ENCODE measurements at regions not wholly inside any gene's neighbourhood (a gene's known extent, or its start where the extent isn't known, plus 50 kb on each side); places are given as distances from the start of the nearest gene placed in this dataset.

DNA sequence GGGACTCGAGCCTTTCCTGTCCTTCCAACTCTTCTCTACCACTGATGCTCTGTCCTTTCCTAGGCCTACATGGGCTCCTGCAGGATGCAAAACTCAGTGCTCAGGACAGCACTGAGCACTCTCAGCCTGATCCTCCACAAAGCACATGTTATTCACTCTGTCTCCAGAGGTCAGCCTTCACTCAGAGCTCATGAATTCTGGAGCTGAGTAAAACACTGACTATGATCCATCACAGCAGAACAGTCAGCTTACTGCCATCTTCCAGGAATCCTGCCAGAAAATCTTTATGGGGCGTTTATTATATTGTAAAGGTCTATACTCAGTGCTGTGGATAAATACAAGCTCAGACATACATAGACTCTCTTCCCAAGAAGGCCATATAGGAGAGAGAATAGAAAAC is 121.5 kb upstream of the CPEB2 start:
- H3K27ac Mint-ChIP-seq, result no peak overlapping the region
- H3K27me3 Mint-ChIP-seq (ENCODE audit: low read depth in 2 of 2), result no peaks in the 10 kb centered on the region
- intact Hi-C loops (cut with micrococcal nuclease), result no loop called here
- ATAC-seq (no peak), DNase-seq (no peak)
- no peaks in the 10 kb centered on the region for H3K9me3 ChIP-seq (ENCODE audit: control insufficient read depth, insufficient read depth, low read length)
- TF ChIP-seq, protein P1, sequence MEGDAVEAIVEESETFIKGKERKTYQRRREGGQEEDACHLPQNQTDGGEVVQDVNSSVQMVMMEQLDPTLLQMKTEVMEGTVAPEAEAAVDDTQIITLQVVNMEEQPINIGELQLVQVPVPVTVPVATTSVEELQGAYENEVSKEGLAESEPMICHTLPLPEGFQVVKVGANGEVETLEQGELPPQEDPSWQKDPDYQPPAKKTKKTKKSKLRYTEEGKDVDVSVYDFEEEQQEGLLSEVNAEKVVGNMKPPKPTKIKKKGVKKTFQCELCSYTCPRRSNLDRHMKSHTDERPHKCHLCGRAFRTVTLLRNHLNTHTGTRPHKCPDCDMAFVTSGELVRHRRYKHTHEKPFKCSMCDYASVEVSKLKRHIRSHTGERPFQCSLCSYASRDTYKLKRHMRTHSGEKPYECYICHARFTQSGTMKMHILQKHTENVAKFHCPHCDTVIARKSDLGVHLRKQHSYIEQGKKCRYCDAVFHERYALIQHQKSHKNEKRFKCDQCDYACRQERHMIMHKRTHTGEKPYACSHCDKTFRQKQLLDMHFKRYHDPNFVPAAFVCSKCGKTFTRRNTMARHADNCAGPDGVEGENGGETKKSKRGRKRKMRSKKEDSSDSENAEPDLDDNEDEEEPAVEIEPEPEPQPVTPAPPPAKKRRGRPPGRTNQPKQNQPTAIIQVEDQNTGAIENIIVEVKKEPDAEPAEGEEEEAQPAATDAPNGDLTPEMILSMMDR (IDR thresholded peaks at IDR 0.05), result no peak
- no peaks in the 10 kb centered on the region for H3K36me3 ChIP-seq (ENCODE audit: control insufficient read depth, insufficient read depth, low read length)
- peaks cover 21% of the 10 kb centered on the region for H3K4me1 ChIP-seq (ENCODE audit: control insufficient read depth, insufficient read depth, low read length)
- H3K4me3 ChIP-seq (ENCODE audit: low read length), result no peak overlapping the region
- H3K27me3 ChIP-seq (ENCODE audit: control insufficient read depth, insufficient read depth, low read length), result no peaks in the 10 kb centered on the region
- H3K27ac ChIP-seq (ENCODE audit: low read length), result no peak overlapping the region
- peaks cover 0 to under 1% of the 10 kb centered on the region in 2 donors for H3K9me3 Mint-ChIP-seq
- 77% methylated on average over 1 of the region's 2 CpGs for WGBS (ENCODE audit: insufficient coverage)
- H3K4me3 Mint-ChIP-seq, result no peak overlapping the region
- peaks cover 32 to 35% of the 10 kb centered on the region in 2 donors for H3K4me1 Mint-ChIP-seq
- no peaks in the 10 kb centered on the region for H3K36me3 Mint-ChIP-seq

DNA sequence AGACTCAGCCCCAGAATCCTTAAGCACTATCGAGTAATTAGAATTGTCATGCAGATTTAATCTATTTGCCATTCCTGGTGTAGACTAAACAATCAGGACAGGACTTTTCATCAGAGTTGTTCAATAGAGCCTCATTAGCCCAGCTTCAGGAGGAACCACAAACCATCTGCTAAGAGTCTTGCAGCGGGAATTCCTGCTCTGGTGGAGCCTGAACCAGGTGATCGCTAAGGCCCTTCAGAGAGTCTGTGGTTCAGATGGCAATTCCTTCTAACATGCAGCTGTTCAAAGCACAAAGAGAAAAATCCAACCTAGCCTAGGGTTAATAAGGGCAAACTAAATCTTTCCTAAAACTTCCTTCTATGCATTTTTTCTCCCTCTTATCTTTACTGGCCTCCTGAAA is 119.1 kb upstream of the CPEB2 start:
- Histone ChIP-seq H3K4me1 (ENCODE audit: control insufficient read depth, insufficient read depth, low read length) (peaks cover 5% of the 10 kb centered on the region), H3K27ac (ENCODE audit: low read length) (no peak overlapping the region), H3K36me3 (ENCODE audit: control insufficient read depth, insufficient read depth, low read length) (no peaks in the 10 kb centered on the region), H3K4me3 (ENCODE audit: low read length) (no peak overlapping the region), H3K9me3 (ENCODE audit: control insufficient read depth, insufficient read depth, low read length) (no peaks in the 10 kb centered on the region), H3K27me3 (ENCODE audit: control insufficient read depth, insufficient read depth, low read length) (no peaks in the 10 kb centered on the region)
- Mint-ChIP-seq H3K4me1 (peaks cover 8 to 11% of the 10 kb centered on the region in 2 donors), H3K27ac (no peak overlapping the region), H3K27me3 (ENCODE audit: low read depth in 2 of 2) (no peaks in the 10 kb centered on the region), H3K4me3 (no peak overlapping the region), H3K36me3 (no peaks in the 10 kb centered on the region), H3K9me3 (no peaks in the 10 kb centered on the region)
- no peak for ATAC-seq
- TF ChIP-seq, protein P1 (IDR thresholded peaks at IDR 0.05), result no peak
- no peak for DNase-seq
- intact Hi-C loops (cut with micrococcal nuclease), result no loop called here
- 78% methylated on average over 3 of the region's 3 CpGs for WGBS (ENCODE audit: insufficient coverage)

DNA sequence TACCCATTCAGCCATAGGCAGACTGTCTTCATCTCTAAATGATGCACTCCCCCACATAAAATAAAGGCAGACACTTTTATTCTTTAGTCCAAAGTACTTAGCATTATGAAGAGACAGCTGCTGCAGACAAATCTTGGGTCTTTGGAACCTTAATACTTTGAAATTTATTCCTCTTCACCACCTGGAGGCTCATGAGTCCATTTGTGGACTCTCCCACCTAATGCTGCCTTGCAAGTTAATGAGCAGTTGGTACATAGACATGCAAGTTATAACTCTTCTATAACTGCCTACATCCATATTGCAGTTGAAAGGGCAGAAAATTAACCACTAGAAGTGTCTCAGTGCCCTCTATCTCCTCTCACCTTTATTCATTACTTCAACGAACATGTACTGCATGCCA is 118.6 kb upstream of the CPEB2 start:
- 88% methylated on average over 1 of the region's 1 CpG for WGBS (ENCODE audit: insufficient coverage)
- H3K27me3 ChIP-seq (ENCODE audit: control insufficient read depth, insufficient read depth, low read length), result no peaks in the 10 kb centered on the region
- H3K9me3 ChIP-seq (ENCODE audit: control insufficient read depth, insufficient read depth, low read length), result no peaks in the 10 kb centered on the region
- no peak overlapping the region for H3K27ac Mint-ChIP-seq
- no peaks in the 10 kb centered on the region for H3K27me3 Mint-ChIP-seq (ENCODE audit: low read depth in 2 of 2)
- no peaks in the 10 kb centered on the region for H3K36me3 Mint-ChIP-seq
- H3K4me3 Mint-ChIP-seq, result no peak overlapping the region
- H3K27ac ChIP-seq (ENCODE audit: low read length), result no peak overlapping the region
- no peaks in the 10 kb centered on the region for H3K9me3 Mint-ChIP-seq
- no peak overlapping the region for H3K4me3 ChIP-seq (ENCODE audit: low read length)
- H3K36me3 ChIP-seq (ENCODE audit: control insufficient read depth, insufficient read depth, low read length), result no peaks in the 10 kb centered on the region
- peaks cover 3 to 6% of the 10 kb centered on the region in 2 donors for H3K4me1 Mint-ChIP-seq
- H3K4me1 ChIP-seq (ENCODE audit: control insufficient read depth, insufficient read depth, low read length), result peaks cover 3% of the 10 kb centered on the region
- DNase-seq (no peak), ATAC-seq (no peak)
- intact Hi-C loops (cut with micrococcal nuclease), result no loop called here
- TF ChIP-seq, protein P1 (IDR thresholded peaks at IDR 0.05), result no peak

DNA sequence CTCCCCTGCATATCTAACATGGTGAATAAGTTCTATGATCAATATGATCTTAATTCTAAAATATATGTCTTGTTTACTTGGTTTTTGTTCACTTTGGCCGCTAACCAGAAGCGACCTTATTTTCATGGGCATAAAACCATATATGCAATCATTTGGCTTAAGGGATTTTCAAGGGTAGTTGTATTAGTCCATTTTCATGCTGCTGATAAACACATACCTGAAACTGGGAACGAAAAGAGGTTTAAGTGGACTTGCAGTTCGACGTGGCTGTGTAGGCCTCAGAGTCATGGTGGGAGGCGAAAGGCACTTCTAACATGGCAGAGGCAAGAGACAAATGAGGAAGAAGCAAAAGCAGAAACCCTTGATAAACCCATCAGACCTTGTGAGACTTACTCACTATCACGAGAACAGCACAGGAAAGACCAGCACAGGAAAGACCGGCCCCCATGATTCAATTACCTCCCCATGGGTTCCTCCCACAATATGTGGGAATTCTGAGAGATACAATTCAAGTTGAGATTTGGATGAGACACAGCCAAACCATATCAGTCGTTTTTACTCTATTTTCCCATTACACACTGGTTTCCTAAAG is 114.3 kb upstream of the CPEB2 start:
- H3K36me3 Mint-ChIP-seq, result no peaks in the 10 kb centered on the region
- Histone ChIP-seq H3K27me3 (ENCODE audit: control insufficient read depth, insufficient read depth, low read length) (no peaks in the 10 kb centered on the region), H3K4me1 (ENCODE audit: control insufficient read depth, insufficient read depth, low read length) (no peaks in the 10 kb centered on the region), H3K27ac (ENCODE audit: low read length) (no peak overlapping the region), H3K4me3 (ENCODE audit: low read length) (no peak overlapping the region), H3K36me3 (ENCODE audit: control insufficient read depth, insufficient read depth, low read length) (no peaks in the 10 kb centered on the region), H3K9me3 (ENCODE audit: control insufficient read depth, insufficient read depth, low read length) (no peaks in the 10 kb centered on the region)
- ATAC-seq, result no peak
- H3K27ac Mint-ChIP-seq, result no peak overlapping the region
- TF ChIP-seq, protein P1 (IDR thresholded peaks at IDR 0.05), result no peak
- no peaks in the 10 kb centered on the region for H3K27me3 Mint-ChIP-seq (ENCODE audit: low read depth in 2 of 2)
- H3K4me3 Mint-ChIP-seq, result no peak overlapping the region
- 85% methylated on average over 9 of the region's 9 CpGs for WGBS (ENCODE audit: insufficient coverage)
- peaks cover 0 to 2% of the 10 kb centered on the region in 2 donors for H3K9me3 Mint-ChIP-seq
- no peaks in the 10 kb centered on the region for H3K4me1 Mint-ChIP-seq
- intact Hi-C loops (cut with micrococcal nuclease), result no loop called here
- no peak for DNase-seq

Data from natural killer cell (primary cell).